Epithelial cell of proximal tubule (primary cell): ENCODE measurements at regions not wholly inside any gene's neighbourhood (a gene's known extent, or its start where the extent isn't known, plus 50 kb on each side); places are given as distances from the start of the nearest gene placed in this dataset.

Experiments
- DNase-seq: peaks from one replicate; pipeline ENCODE4 v3.0.0-alpha.2; 2011; ENCODE audit warnings: low read depth
- H3K4me3 ChIP-seq: 2 replicates; pipeline ENCODE4 v1.5.1; 2011; ENCODE audit warnings: low read depth, mild to moderate bottlenecking, low read length
- TF ChIP-seq, protein P1 (sequence below): conservative IDR thresholded peaks from 2 replicates; pipeline ENCODE4 v1.5.1; 2012; ENCODE audit warnings: low read depth, mild to moderate bottlenecking, low read length

DNA sequence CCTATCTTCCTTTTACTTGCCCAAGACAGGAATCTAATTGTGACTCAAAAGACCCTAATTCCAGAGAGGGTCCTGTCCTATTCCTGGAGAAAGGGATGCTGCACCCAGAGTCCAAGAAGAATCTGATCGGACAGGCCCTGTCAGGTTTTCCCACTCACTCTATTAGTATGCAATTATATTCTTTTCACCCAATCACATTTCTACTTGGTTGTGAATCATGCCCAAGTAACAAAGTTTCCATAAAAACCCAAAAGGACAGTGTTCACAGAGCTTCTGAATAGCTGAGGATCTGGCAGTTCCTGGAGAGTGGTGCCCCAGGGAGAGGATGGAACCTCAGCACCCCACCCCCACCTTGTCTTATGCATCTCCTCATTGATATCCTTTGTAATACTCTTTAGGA is 135.3 kb upstream of the SLITRK5 start:
- DNase-seq = no peak
- peak overlapping the region; percentile 4 for H3K4me3 ChIP-seq
- TF ChIP-seq, protein P1, sequence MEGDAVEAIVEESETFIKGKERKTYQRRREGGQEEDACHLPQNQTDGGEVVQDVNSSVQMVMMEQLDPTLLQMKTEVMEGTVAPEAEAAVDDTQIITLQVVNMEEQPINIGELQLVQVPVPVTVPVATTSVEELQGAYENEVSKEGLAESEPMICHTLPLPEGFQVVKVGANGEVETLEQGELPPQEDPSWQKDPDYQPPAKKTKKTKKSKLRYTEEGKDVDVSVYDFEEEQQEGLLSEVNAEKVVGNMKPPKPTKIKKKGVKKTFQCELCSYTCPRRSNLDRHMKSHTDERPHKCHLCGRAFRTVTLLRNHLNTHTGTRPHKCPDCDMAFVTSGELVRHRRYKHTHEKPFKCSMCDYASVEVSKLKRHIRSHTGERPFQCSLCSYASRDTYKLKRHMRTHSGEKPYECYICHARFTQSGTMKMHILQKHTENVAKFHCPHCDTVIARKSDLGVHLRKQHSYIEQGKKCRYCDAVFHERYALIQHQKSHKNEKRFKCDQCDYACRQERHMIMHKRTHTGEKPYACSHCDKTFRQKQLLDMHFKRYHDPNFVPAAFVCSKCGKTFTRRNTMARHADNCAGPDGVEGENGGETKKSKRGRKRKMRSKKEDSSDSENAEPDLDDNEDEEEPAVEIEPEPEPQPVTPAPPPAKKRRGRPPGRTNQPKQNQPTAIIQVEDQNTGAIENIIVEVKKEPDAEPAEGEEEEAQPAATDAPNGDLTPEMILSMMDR = no peak

DNA sequence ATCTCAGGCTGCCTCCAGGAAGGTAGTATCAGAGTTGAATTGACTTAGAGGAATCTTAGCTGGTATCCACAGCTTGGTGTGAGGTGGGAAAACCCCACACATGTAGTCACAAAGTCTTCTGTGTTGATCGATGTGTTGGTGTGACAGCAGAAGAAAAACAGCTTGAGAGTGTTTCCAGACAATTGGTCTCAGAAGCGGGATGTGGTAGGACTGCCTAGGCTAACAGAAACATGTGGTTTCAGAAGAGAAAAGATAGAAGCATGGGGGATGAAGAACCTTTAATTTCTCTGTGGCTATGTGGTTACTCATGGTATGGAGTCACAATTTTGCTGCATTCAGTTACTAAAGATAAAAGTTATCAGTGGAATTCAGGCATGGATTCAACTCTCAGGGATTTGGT is 134.7 kb upstream of the SLITRK5 start:
- TF ChIP-seq, protein P1 = no peak

GRCh38 chr13:87536899-87537298 is 134.3 kb upstream of the SLITRK5 start:
- DNase-seq = no peak
- peak overlapping the region; percentile 18 for H3K4me3 ChIP-seq
- TF ChIP-seq, protein P1 = no peak

More for the DNA sequence above, 134.7 kb upstream of the SLITRK5 start:
- H3K4me3 ChIP-seq = peak overlapping the region; percentile 4
- no peak for DNase-seq

DNA sequence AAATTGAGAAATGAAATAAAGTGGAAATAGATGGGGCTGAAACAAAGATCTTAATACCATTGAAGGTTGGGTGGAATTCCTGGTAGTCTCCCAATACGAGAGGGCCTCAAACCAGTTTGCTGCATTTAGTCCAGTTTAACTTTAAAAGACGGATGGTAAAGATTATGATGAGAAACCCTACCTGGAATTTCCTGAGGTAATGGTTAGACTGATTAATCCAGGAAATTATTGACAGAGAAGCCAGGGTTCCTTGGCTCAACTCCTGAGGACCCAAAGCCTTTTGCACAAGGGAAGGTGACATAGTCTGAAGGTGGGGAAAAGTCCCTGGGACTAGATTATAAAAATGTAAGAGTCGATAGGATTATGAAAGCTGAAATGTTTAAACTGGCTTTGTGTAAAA is 133.2 kb upstream of the SLITRK5 start:
- DNase-seq = peak; percentile 67
- TF ChIP-seq, protein P1 = no peak
- peak overlapping the region; percentile 18 for H3K4me3 ChIP-seq

- H3K4me3 ChIP-seq = no peak overlapping the region
- TF ChIP-seq, protein P1 = no peak
- no peak for DNase-seq
Measured at GRCh38 chr13:87538366-87539052, 132.7 kb upstream of the SLITRK5 start.

- DNase-seq = no peak
- no peak overlapping the region for H3K4me3 ChIP-seq
- TF ChIP-seq, protein P1 = no peak
Measured at GRCh38 chr13:87553142-87553541, 118.0 kb upstream of the SLITRK5 start.

DNA sequence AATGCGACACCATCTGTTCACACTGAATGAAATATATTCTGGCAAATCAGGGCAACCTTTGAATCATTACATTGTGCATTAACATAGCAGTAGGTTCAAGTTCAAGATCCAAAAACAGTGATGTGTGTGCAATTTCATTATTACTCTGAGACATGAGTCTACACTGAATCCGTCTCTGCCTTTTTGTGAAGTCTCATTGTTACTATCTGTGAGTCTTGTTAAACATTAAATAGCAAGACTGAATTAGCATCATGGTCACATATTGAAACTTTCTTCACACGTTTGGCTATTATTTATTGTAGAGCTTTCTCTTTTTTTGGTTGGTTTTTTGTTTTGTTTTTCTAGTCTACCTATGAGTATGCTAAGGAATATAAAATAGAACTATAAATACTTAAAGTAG is 117.1 kb upstream of the SLITRK5 start:
- DNase-seq = no peak
- TF ChIP-seq, protein P1 = no peak
- H3K4me3 ChIP-seq = no peak overlapping the region
